IMR-90 (cell line): ENCODE measurements at regions not wholly inside any gene's neighbourhood (a gene's known extent, or its start where the extent isn't known, plus 50 kb on each side); places are given as distances from the start of the nearest gene placed in this dataset.

Experiments used
- ATAC-seq: fragments of 200-7000 bp; cut with Tn5 transposase; 2 replicates; pipeline ENCODE4 v1.9.1; 2020; ENCODE audit warnings: low read depth, mild to moderate bottlenecking, moderate library complexity
- BruUV-seq: library from RNA; stranded (reverse); fragments of 400-500 nt; replicated peaks from 2 replicates; lab custom pipeline; 2021; lab: Mats Ljungman, UMichigan
- CTCF ChIA-PET: fragments of 300-600 bp; formaldehyde crosslinking; extraction: SDS; loops from one replicate; lab custom pipeline; 2021; ENCODE audit warnings: antibody characterized with exemption; lab: Yijun Ruan, JAX
- POLR2A ChIA-PET: fragments of 300-600 bp; sonication (Branson Sonifier 250); formaldehyde crosslinking; loops from one replicate; lab custom pipeline; 2022; ENCODE audit warnings: antibody characterized with exemption; ENCODE audit not compliant: unreplicated experiment; lab: Charles Lee
- DNase-seq: peaks from one replicate; pipeline ENCODE4 v3.0.0; 2013
- H2AFZ ChIP-seq: replicated peaks from 2 replicates; pipeline ENCODE3; 2013; ENCODE audit warnings: low read length, mild to moderate bottlenecking; ENCODE audit not compliant: poor library complexity
- H2AK5ac ChIP-seq: 2 replicates; pipeline ENCODE4 v1.6.1; 2013; ENCODE audit warnings: low read depth, low read length, inconsistent platforms
- H2AK9ac ChIP-seq: replicated peaks from 2 replicates; pipeline ENCODE3; 2013; ENCODE audit warnings: mild to moderate bottlenecking, low read depth, low read length, moderate library complexity; ENCODE audit not compliant: poor library complexity
- H2BK120ac ChIP-seq: 2 replicates; pipeline ENCODE4 v1.6.1; 2013; ENCODE audit warnings: low read depth, low read length, inconsistent platforms
- H2BK15ac ChIP-seq: 3 replicates; pipeline ENCODE4 v1.6.1; 2013; ENCODE audit warnings: low read depth, low read length, inconsistent platforms
- H2BK20ac ChIP-seq: 2 replicates; pipeline ENCODE4 v1.6.1; 2013; ENCODE audit warnings: low read depth, mild to moderate bottlenecking, inconsistent platforms, low read length, moderate library complexity
- H2BK5ac ChIP-seq: 2 replicates; pipeline ENCODE4 v1.6.1; 2013; ENCODE audit warnings: mild to moderate bottlenecking, low read depth, low read length, inconsistent platforms; ENCODE audit not compliant: poor library complexity, severe bottlenecking
- H3K14ac ChIP-seq: replicated peaks from 2 replicates; pipeline ENCODE4 v1.6.1; 2013; ENCODE audit warnings: low read depth, low read length, inconsistent platforms
- H3K18ac ChIP-seq: 2 replicates; pipeline ENCODE4 v1.6.1; 2013; ENCODE audit warnings: low read depth, low read length, control low read depth
- H3K23ac ChIP-seq: 2 replicates; pipeline ENCODE4 v1.6.1; 2013; ENCODE audit warnings: low read depth, low read length, inconsistent platforms
- H3K27ac ChIP-seq: 2 replicates; pipeline ENCODE4 v1.5.1; 2013; ENCODE audit warnings: mild to moderate bottlenecking, control low read depth, low read length; ENCODE audit not compliant: insufficient read depth
- H3K27me3 ChIP-seq: 2 replicates; pipeline ENCODE4 v1.6.1; 2013; ENCODE audit warnings: low read length; ENCODE audit not compliant: control insufficient read depth, insufficient read depth
- H3K36me3 ChIP-seq: 2 replicates; pipeline ENCODE4 v1.6.1; 2013; ENCODE audit warnings: low read length, mixed read lengths; ENCODE audit not compliant: control insufficient read depth, insufficient read depth
- H3K4ac ChIP-seq: 2 replicates; pipeline ENCODE4 v1.6.1; 2013; ENCODE audit warnings: low read depth, low read length, inconsistent platforms
- H3K4me1 ChIP-seq: 2 replicates; pipeline ENCODE4 v1.6.1; 2013; ENCODE audit warnings: low read length, mixed read lengths; ENCODE audit not compliant: control insufficient read depth, insufficient read depth
- H3K4me2 ChIP-seq: 2 replicates; pipeline ENCODE4 v1.6.1; 2013; ENCODE audit warnings: low read depth, mild to moderate bottlenecking, control low read depth, low read length, moderate library complexity
- H3K4me3 ChIP-seq: 2 replicates; pipeline ENCODE4 v1.5.1; 2013; ENCODE audit warnings: low read depth, mild to moderate bottlenecking, control low read depth, low read length, moderate library complexity; ENCODE audit not compliant: insufficient read depth
- H3K56ac ChIP-seq: 2 replicates; pipeline ENCODE4 v1.6.1; 2013; ENCODE audit warnings: low read length, inconsistent platforms; ENCODE audit not compliant: insufficient read depth; ENCODE audit errors: extremely low read depth
- H3K79me1 ChIP-seq, 2 experiments: 2 replicates each; pipeline ENCODE4 v1.6.1; 2013; ENCODE audit warnings: low read length in 2 of 2, inconsistent platforms in 1 of 2, low read depth in 1 of 2
- H3K9ac ChIP-seq: 2 replicates; pipeline ENCODE4 v1.6.1; 2013; ENCODE audit warnings: low read depth, low read length, control low read depth
- H3K9me1 ChIP-seq: 2 replicates; pipeline ENCODE4 v1.6.1; 2013; ENCODE audit warnings: low read length, inconsistent platforms; ENCODE audit not compliant: insufficient read depth
- H3K9me3 ChIP-seq: 2 replicates; pipeline ENCODE4 v1.6.1; 2013; ENCODE audit warnings: low read length; ENCODE audit not compliant: control insufficient read depth, insufficient read depth
- H4K20me1 ChIP-seq: 2 replicates; pipeline ENCODE4 v1.6.1; 2013; ENCODE audit warnings: low read length, inconsistent platforms; ENCODE audit not compliant: insufficient read depth
- H4K5ac ChIP-seq: 2 replicates; pipeline ENCODE4 v1.6.1; 2013; ENCODE audit warnings: mild to moderate bottlenecking, low read depth, low read length, control low read depth
- H4K8ac ChIP-seq, 2 experiments: 2 replicates each; pipeline ENCODE4 v1.6.1; 2013; ENCODE audit warnings: low read depth in 2 of 2, low read length in 2 of 2, control low read depth in 1 of 2, inconsistent platforms in 1 of 2
- H4K91ac ChIP-seq: 2 replicates; pipeline ENCODE4 v1.6.1; 2013; ENCODE audit warnings: low read depth, low read length, inconsistent platforms; ENCODE audit not compliant: insufficient read depth
- BHLHE40 ChIP-seq: fragments of 150-350 bp; IDR thresholded peaks from 2 replicates; pipeline ENCODE4 v1.6.1; 2016; ENCODE audit warnings: mild to moderate bottlenecking, low read depth, low read length
- CEBPB ChIP-seq: IDR thresholded peaks from 2 replicates; pipeline ENCODE4 v1.6.1; 2012; ENCODE audit warnings: low read depth, low read length, improper control_type of control experiment
- CHD1 ChIP-seq: IDR thresholded peaks from 2 replicates; pipeline ENCODE4 v1.6.1; 2012; ENCODE audit warnings: low read depth, low read length, improper control_type of control experiment
- ELK1 ChIP-seq: fragments of 150-350 bp; IDR thresholded peaks from 2 replicates; pipeline ENCODE4 v1.6.1; 2016; ENCODE audit warnings: low read depth, mild to moderate bottlenecking, low read length, moderate library complexity, borderline replicate concordance
- FOS ChIP-seq: fragments of 150-350 bp; IDR thresholded peaks from 2 replicates; pipeline ENCODE4 v1.6.1; 2016; ENCODE audit warnings: low read depth, low read length
- MAFK ChIP-seq: IDR thresholded peaks from 2 replicates; pipeline ENCODE4 v1.6.1; 2012; ENCODE audit warnings: low read depth, low read length, improper control_type of control experiment
- MAZ ChIP-seq: IDR thresholded peaks from 2 replicates; pipeline ENCODE4 v1.6.1; 2012; ENCODE audit warnings: low read depth, mild to moderate bottlenecking, low read length, improper control_type of control experiment, moderate library complexity, borderline replicate concordance
- MXI1 ChIP-seq: IDR thresholded peaks from 2 replicates; pipeline ENCODE4 v1.6.1; 2012; ENCODE audit warnings: low read depth, mild to moderate bottlenecking, low read length, moderate library complexity, borderline replicate concordance
- NFE2L2 ChIP-seq: fragments of 150-350 bp; IDR thresholded peaks from 2 replicates; pipeline ENCODE4 v1.6.1; 2016; ENCODE audit warnings: low read depth, mild to moderate bottlenecking, low read length
- POLR2A ChIP-seq: IDR thresholded peaks from 2 replicates; pipeline ENCODE4 v1.6.1; 2012; ENCODE audit warnings: mild to moderate bottlenecking, low read depth, low read length
- RAD21 ChIP-seq: IDR thresholded peaks from 2 replicates; pipeline ENCODE4 v1.6.1; 2012; ENCODE audit warnings: low read length, improper control_type of control experiment
- RCOR1 ChIP-seq: IDR thresholded peaks from 2 replicates; pipeline ENCODE4 v1.6.1; 2012; ENCODE audit warnings: mild to moderate bottlenecking, low read length, improper control_type of control experiment; ENCODE audit not compliant: insufficient replicate concordance
- RFX5 ChIP-seq: IDR thresholded peaks from 2 replicates; pipeline ENCODE4 v1.8.0; 2012; ENCODE audit warnings: low read depth, mild to moderate bottlenecking, low read length, moderate library complexity
- SMC3 ChIP-seq: fragments of 150-350 bp; IDR thresholded peaks from 2 replicates; pipeline ENCODE4 v1.6.1; 2016; ENCODE audit warnings: low read depth, mild to moderate bottlenecking, antibody characterized with exemption, low read length, moderate library complexity
- USF2 ChIP-seq: fragments of 150-350 bp; IDR thresholded peaks from 2 replicates; pipeline ENCODE4 v1.6.1; 2017; ENCODE audit warnings: mild to moderate bottlenecking, antibody characterized with exemption, low read length, low read depth
- WGBS, 2 experiments: methylation state at CpG; one replicate each; pipeline versions ENCODE4 v1.1.5 to v1.1.7; 2013; ENCODE audit warnings: missing lambda C conversion rate in 2 of 2; ENCODE audit not compliant: insufficient read length in 1 of 2; ENCODE audit errors: extremely low coverage in 2 of 2; 5-methylcytosine and 5-hydroxymethylcytosine counted together
- dilution Hi-C: fragments of 300-500 bp; cut with HindIII; formaldehyde crosslinking; loops from one replicate; pipeline ENCODE4 v1.14.3; 2018; ENCODE audit warnings: low sequenced_read_pairs; ENCODE audit not compliant: unreplicated experiment
- in situ Hi-C: fragments of 300-500 bp; cut with MboI; formaldehyde crosslinking; loops from 3 replicates; pipeline ENCODE4 v1.14.3; 2019; ENCODE audit warnings: low sequenced_read_pairs, inconsistent platforms, mixed read lengths
- intact Hi-C: fragments of 100-400 bp; cut with micrococcal nuclease; formaldehyde crosslinking; loops from 2 replicates; pipeline ENCODE4 v1.10.0; 2022
- TF ChIP-seq, protein P1 (sequence below): conservative IDR thresholded peaks from 2 replicates; pipeline ENCODE4 v1.5.1; 2012; ENCODE audit warnings: mild to moderate bottlenecking, low read depth, low read length, improper control_type of control experiment

DNA sequence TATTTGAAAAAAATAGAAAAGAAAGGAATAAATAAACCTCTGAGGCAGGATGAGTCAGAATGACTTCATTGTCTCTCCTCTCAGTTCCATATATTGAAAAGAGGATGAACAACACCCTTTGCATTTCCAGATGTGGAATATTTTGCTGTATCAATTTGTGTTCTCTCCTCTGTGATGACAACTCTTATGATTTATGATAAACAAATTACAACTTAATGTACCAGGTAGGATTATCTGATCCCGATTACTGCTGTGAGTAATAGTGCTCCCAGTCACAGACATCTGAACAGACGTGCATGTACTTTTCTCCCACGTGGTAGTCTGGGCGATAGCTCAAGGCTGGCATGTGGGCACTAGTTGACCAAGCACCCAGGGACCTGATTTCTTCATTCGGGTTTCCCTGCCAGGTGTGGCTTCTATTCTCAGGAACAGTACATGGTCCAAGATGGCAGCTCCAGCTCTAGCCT is 142.1 kb upstream of the SULF2 start:
- Histone ChIP-seq H2BK15ac (no peak overlapping the region), H2BK5ac (no peak overlapping the region), H2AK9ac (no peak overlapping the region), H3K9me1 (no peaks in the 10 kb centered on the region), H3K4me2 (no peak overlapping the region), H3K4me3 (no peak overlapping the region), H3K56ac (no peak overlapping the region), H2BK120ac (no peak overlapping the region), H3K27me3 (no peaks in the 10 kb centered on the region), H2AK5ac (no peak overlapping the region), H4K5ac (no peak overlapping the region), H3K4ac (no peak overlapping the region), H3K27ac (no peak overlapping the region), H3K9me3 (no peaks in the 10 kb centered on the region), H3K18ac (no peak overlapping the region), H3K36me3 (no peaks in the 10 kb centered on the region), H3K9ac (no peak overlapping the region), H3K14ac (no peak overlapping the region), H4K91ac (no peak overlapping the region), H2AFZ (peak overlapping the region; percentile 8), H2BK20ac (no peak overlapping the region), H3K23ac (no peak overlapping the region), H3K79me1 (no peaks in the 10 kb centered on the region), H4K8ac (no peak overlapping the region), H4K20me1 (no peaks in the 10 kb centered on the region), H3K4me1 (no peaks in the 10 kb centered on the region; the same call in 1 of the 2 replicates)
- 67% methylated on average over 3 of the region's 5 CpGs; no CpG with 5 or more reads in 1 of the 2 experiments for WGBS, 2 experiments
- DNase-seq (peak; percentile 21), ATAC-seq (no peak)
- no peak for TF ChIP-seq USF2
- no peak for TF ChIP-seq RAD21
- no peak for TF ChIP-seq ELK1
- no peak for TF ChIP-seq MAFK
- TF ChIP-seq, protein P1, sequence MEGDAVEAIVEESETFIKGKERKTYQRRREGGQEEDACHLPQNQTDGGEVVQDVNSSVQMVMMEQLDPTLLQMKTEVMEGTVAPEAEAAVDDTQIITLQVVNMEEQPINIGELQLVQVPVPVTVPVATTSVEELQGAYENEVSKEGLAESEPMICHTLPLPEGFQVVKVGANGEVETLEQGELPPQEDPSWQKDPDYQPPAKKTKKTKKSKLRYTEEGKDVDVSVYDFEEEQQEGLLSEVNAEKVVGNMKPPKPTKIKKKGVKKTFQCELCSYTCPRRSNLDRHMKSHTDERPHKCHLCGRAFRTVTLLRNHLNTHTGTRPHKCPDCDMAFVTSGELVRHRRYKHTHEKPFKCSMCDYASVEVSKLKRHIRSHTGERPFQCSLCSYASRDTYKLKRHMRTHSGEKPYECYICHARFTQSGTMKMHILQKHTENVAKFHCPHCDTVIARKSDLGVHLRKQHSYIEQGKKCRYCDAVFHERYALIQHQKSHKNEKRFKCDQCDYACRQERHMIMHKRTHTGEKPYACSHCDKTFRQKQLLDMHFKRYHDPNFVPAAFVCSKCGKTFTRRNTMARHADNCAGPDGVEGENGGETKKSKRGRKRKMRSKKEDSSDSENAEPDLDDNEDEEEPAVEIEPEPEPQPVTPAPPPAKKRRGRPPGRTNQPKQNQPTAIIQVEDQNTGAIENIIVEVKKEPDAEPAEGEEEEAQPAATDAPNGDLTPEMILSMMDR = no peak
- TF ChIP-seq CHD1 = no peak
- no peak for TF ChIP-seq MAZ
- TF ChIP-seq POLR2A = no peak
- no peak for TF ChIP-seq RCOR1
- TF ChIP-seq CEBPB = no peak
- TF ChIP-seq BHLHE40 = no peak
- no peak for TF ChIP-seq MXI1
- TF ChIP-seq SMC3 = no peak
- no peak for TF ChIP-seq FOS
- TF ChIP-seq NFE2L2 = no peak
- no peak for TF ChIP-seq RFX5
- no TSS peak for BruUV-seq
- intact Hi-C loops = no loop called here
- CTCF ChIA-PET = no interaction called here
- in situ Hi-C loops = no loop called here
- POLR2A ChIA-PET = no interaction called here
- dilution Hi-C loops = no loop called here
